Loucy (cell line): ENCODE measurements at regions not wholly inside any gene's neighbourhood (a gene's known extent, or its start where the extent isn't known, plus 50 kb on each side); places are given as distances from the start of the nearest gene placed in this dataset.

ENCODE experiments used
- H2AFZ ChIP-seq: fragments of 200-600 bp; sonication (generic); 2 replicates; pipeline ENCODE4 v1.6.0; 2016; ENCODE audit warnings: antibody characterized with exemption, mild to moderate bottlenecking, low read length, moderate library complexity
- H3F3A ChIP-seq: fragments of 200-600 bp; 2 replicates; pipeline ENCODE4 v1.6.0; 2016; ENCODE audit warnings: antibody characterized with exemption, low read depth, mild to moderate bottlenecking
- H3K27me3 ChIP-seq: fragments of 200-600 bp; sonication (generic); 2 replicates; pipeline ENCODE4 v1.6.1; 2014; ENCODE audit warnings: low read length, mild to moderate bottlenecking; ENCODE audit not compliant: insufficient read depth, poor library complexity, severe bottlenecking
- H3K36me3 ChIP-seq: fragments of 200-600 bp; sonication (generic); 2 replicates; pipeline ENCODE4 v1.6.1; 2016; ENCODE audit warnings: low read length; ENCODE audit not compliant: insufficient read depth
- H3K4me1 ChIP-seq: fragments of 200-600 bp; sonication (generic); 2 replicates; pipeline ENCODE4 v1.5.1; 2014; ENCODE audit warnings: low read length, mild to moderate bottlenecking; ENCODE audit not compliant: insufficient read depth, poor library complexity, severe bottlenecking
- H3K4me2 ChIP-seq: fragments of 200-600 bp; sonication (generic); 2 replicates; pipeline ENCODE4 v1.6.0; 2014; ENCODE audit warnings: antibody characterized with exemption, low read length, low read depth, mild to moderate bottlenecking; ENCODE audit not compliant: poor library complexity, severe bottlenecking
- H3K4me3 ChIP-seq: fragments of 200-600 bp; sonication (generic); 2 replicates; pipeline ENCODE4 v1.5.1; 2014; ENCODE audit warnings: low read length, mild to moderate bottlenecking, mixed read lengths; ENCODE audit not compliant: poor library complexity, severe bottlenecking
- H3K79me2 ChIP-seq: fragments of 200-600 bp; sonication (generic); 2 replicates; pipeline ENCODE4 v1.6.1; 2014; ENCODE audit warnings: low read length; ENCODE audit not compliant: insufficient read depth
- H3K9ac ChIP-seq: fragments of 200-600 bp; sonication (generic); 2 replicates; pipeline ENCODE4 v1.6.0; 2014; ENCODE audit warnings: mild to moderate bottlenecking, low read depth, low read length, moderate library complexity; ENCODE audit not compliant: poor library complexity, severe bottlenecking
- H3K9me2 ChIP-seq: fragments of 200-600 bp; sonication (generic); replicated peaks from 2 replicates; pipeline ENCODE4 v1.6.1; 2016; ENCODE audit warnings: low read depth, low read length, mixed read lengths
- H3K9me3 ChIP-seq: fragments of 200-600 bp; sonication (generic); 2 replicates; pipeline ENCODE4 v1.6.1; 2014; ENCODE audit warnings: mild to moderate bottlenecking, antibody characterized with exemption, low read length, low read depth; ENCODE audit not compliant: insufficient read depth
- H4K20me1 ChIP-seq: fragments of 200-600 bp; sonication (generic); 2 replicates; pipeline ENCODE4 v1.6.0; 2014; ENCODE audit warnings: antibody characterized with exemption, low read length, mild to moderate bottlenecking; ENCODE audit not compliant: insufficient read depth, poor library complexity, severe bottlenecking
- CTCF ChIP-seq: fragments of 200-600 bp; sonication (generic); conservative IDR thresholded peaks from 2 replicates; pipeline ENCODE4 v1.5.1; 2014; ENCODE audit warnings: mild to moderate bottlenecking, antibody characterized with exemption, low read length
- EZH2phosphoT487 ChIP-seq: fragments of 200-600 bp; IDR thresholded peaks from 2 replicates; pipeline ENCODE4 v1.6.1; 2018; ENCODE audit warnings: antibody characterized with exemption, mild to moderate bottlenecking, moderate library complexity, borderline replicate concordance

- H4K20me1 ChIP-seq: no peaks in the 10 kb centered on the region
- no peak overlapping the region for H2AFZ ChIP-seq
- no peak overlapping the region for H3K9ac ChIP-seq
- H3K4me2 ChIP-seq: no peak overlapping the region
- no peaks in the 10 kb centered on the region for H3K36me3 ChIP-seq
- no peaks in the 10 kb centered on the region for H3K9me3 ChIP-seq
- H3K9me2 ChIP-seq: no peaks in the 10 kb centered on the region
- H3K4me1 ChIP-seq: peaks cover 3% of the 10 kb centered on the region
- no peak overlapping the region for H3K4me3 ChIP-seq
- TF ChIP-seq CTCF (no peak), EZH2phosphoT487 (no peak)
- H3K27me3 ChIP-seq: no peaks in the 10 kb centered on the region
- H3K79me2 ChIP-seq: no peaks in the 10 kb centered on the region
- H3F3A ChIP-seq: no peaks in the 10 kb centered on the region
Measured at GRCh38 chr5:73307645-73308355, 134.8 kb downstream of the TMEM174 start.

- H3K4me2 ChIP-seq: no peak overlapping the region
Measured at GRCh38 chr5:73306741-73307275, 133.8 kb downstream of the TMEM174 start.

GRCh38 chr5:73306078-73306719 is 133.2 kb downstream of the TMEM174 start:
- no peak overlapping the region for H2AFZ ChIP-seq
- H3K36me3 ChIP-seq: no peaks in the 10 kb centered on the region
- TF ChIP-seq CTCF (no peak), EZH2phosphoT487 (no peak)
- no peaks in the 10 kb centered on the region for H3F3A ChIP-seq
- H3K4me2 ChIP-seq: no peak overlapping the region
- no peaks in the 10 kb centered on the region for H3K4me1 ChIP-seq
- H3K79me2 ChIP-seq: no peaks in the 10 kb centered on the region
- H3K27me3 ChIP-seq: no peaks in the 10 kb centered on the region
- no peaks in the 10 kb centered on the region for H4K20me1 ChIP-seq
- H3K4me3 ChIP-seq: no peak overlapping the region
- H3K9me2 ChIP-seq: no peaks in the 10 kb centered on the region
- H3K9me3 ChIP-seq: no peaks in the 10 kb centered on the region
- no peak overlapping the region for H3K9ac ChIP-seq

More at GRCh38 chr5:73306741-73307275, 133.8 kb downstream of the TMEM174 start:
- Histone ChIP-seq H3K27me3 (no peaks in the 10 kb centered on the region), H2AFZ (no peak overlapping the region), H3K4me3 (no peak overlapping the region), H3K9ac (no peak overlapping the region), H3K36me3 (no peaks in the 10 kb centered on the region), H3K9me2 (no peaks in the 10 kb centered on the region), H4K20me1 (no peaks in the 10 kb centered on the region), H3K4me1 (no peaks in the 10 kb centered on the region), H3F3A (no peaks in the 10 kb centered on the region), H3K9me3 (no peaks in the 10 kb centered on the region), H3K79me2 (no peaks in the 10 kb centered on the region)
- TF ChIP-seq EZH2phosphoT487 (no peak), CTCF (no peak)
